Suprapubic skin (tissue), 3 donors: ENCODE measurements at regions not wholly inside any gene's neighbourhood (a gene's known extent, or its start where the extent isn't known, plus 50 kb on each side); places are given as distances from the start of the nearest gene placed in this dataset.

Source experiments
- POLR2A ChIP-seq, 2 donors: fragments of 450-650 bp; IDR thresholded peaks; one replicate each; pipeline ENCODE4 v1.6.1; 2017; ENCODE audit warnings: antibody characterized with exemption in 2 of 2, mild to moderate bottlenecking in 2 of 2, moderate library complexity in 2 of 2
- TF ChIP-seq, protein P1 (sequence below), 2 donors: fragments of 200-600 bp in 1 of 2; fragments of 450-650 bp in 1 of 2; sonication (generic) in 1 of 2; IDR thresholded peaks; one replicate each; pipeline ENCODE4 v1.5.1; 2016 to 2019; ENCODE audit warnings: antibody characterized with exemption in 2 of 2, mild to moderate bottlenecking in 1 of 2, moderate library complexity in 1 of 2

DNA sequence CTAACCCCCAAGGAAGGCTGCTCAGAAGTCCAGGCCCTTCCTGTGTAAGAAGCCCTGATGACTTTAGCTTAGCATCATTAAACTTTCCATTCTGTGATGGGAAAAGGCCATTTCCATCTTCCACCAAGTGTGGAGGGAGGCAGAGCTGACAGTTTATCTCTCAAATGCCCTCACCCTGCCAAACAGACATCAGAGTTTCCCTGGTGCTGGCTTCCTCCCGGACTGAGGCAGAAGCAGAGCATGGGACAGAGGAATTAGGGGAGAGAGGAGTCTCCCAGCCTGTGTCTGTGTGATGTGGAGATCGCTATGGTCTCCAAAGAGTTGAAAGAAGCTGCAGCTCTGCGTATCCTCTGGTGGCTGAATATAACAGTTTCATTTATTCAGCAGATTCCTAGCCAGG, 57.4 kb upstream of the CTNNA1 start:
- TF ChIP-seq, protein P1, sequence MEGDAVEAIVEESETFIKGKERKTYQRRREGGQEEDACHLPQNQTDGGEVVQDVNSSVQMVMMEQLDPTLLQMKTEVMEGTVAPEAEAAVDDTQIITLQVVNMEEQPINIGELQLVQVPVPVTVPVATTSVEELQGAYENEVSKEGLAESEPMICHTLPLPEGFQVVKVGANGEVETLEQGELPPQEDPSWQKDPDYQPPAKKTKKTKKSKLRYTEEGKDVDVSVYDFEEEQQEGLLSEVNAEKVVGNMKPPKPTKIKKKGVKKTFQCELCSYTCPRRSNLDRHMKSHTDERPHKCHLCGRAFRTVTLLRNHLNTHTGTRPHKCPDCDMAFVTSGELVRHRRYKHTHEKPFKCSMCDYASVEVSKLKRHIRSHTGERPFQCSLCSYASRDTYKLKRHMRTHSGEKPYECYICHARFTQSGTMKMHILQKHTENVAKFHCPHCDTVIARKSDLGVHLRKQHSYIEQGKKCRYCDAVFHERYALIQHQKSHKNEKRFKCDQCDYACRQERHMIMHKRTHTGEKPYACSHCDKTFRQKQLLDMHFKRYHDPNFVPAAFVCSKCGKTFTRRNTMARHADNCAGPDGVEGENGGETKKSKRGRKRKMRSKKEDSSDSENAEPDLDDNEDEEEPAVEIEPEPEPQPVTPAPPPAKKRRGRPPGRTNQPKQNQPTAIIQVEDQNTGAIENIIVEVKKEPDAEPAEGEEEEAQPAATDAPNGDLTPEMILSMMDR (IDR thresholded peaks at IDR 0.05), result no peak
- TF ChIP-seq POLR2A (IDR thresholded peaks at IDR 0.05), result no peak
